ENCODE measurements at regions not wholly inside any gene's neighbourhood (a gene's known extent, or its start where the extent isn't known, plus 50 kb on each side); places are given as distances from the start of the nearest gene placed in this dataset.

- TF ChIP-seq CTCF (IDR thresholded peaks at IDR 0.05; ENCODE audit: borderline replicate concordance, extremely low read depth, low read length, poor library complexity, severe bottlenecking) (no peak), EZH2 (IDR thresholded peaks at IDR 0.05; ENCODE audit: borderline replicate concordance, low read depth, low read length, severe bottlenecking) (no peak)
These were observed 589.7 kb upstream of the AMELY start for GRCh38 chrY:7501236-7501635.
